ENCODE measurements at regions not wholly inside any gene's neighbourhood (a gene's known extent, or its start where the extent isn't known, plus 50 kb on each side); places are given as distances from the start of the nearest gene placed in this dataset.
A peak's percentile ranks its signal among the peaks of the same experiment; 100 is the strongest.

- CTCF ChIA-PET = interaction anchor here (0.9 kb wide), 1 partner anchor 75 kb away, joined by 3 read pairs; no protein-coding TSS in a partner anchor
- POLR2A ChIA-PET = no interaction called here
Measured at GRCh38 chr2:184527058-184527457, 71.3 kb upstream of the ZNF804A start.

GRCh38 chr2:184528119-184528518, 70.2 kb upstream of the ZNF804A start:
- CTCF ChIA-PET = no interaction called here
- no peaks in the 10 kb centered on the region for H3F3A ChIP-seq (replicated peaks; ENCODE audit: insufficient read depth)
- H3K9me2 ChIP-seq = no peaks in the 10 kb centered on the region
- DNase-seq = no peak
- no peaks in the 10 kb centered on the region for H3K36me3 ChIP-seq (replicated peaks in 1 of 2; ENCODE audit: control insufficient read depth in 1 of 2, insufficient read depth in 2 of 2, low read length in 1 of 2)
- POLR2A ChIA-PET = no interaction called here
- no peak overlapping the region for H3K4me3 ChIP-seq (ENCODE audit: low read depth in 2 of 2, low read length in 1 of 2)
- H3K27ac ChIP-seq (ENCODE audit: low read depth in 2 of 2, low read length in 1 of 2) = no peak overlapping the region
- no peak overlapping the region for H2AFZ ChIP-seq (ENCODE audit: low read depth)
- no peaks in the 10 kb centered on the region for H3K9me3 ChIP-seq
- TF ChIP-seq TEAD4 (IDR thresholded peaks at IDR 0.05; ENCODE audit: borderline replicate concordance, insufficient read depth) = no peak
- TF ChIP-seq USF2 (IDR thresholded peaks at IDR 0.05; ENCODE audit: borderline replicate concordance, low read depth, low read length) = no peak
- no peak for TF ChIP-seq TAF1 (IDR thresholded peaks at IDR 0.05; ENCODE audit: borderline replicate concordance, low read depth, low read length)
- no peak for TF ChIP-seq EZH2phosphoT487 (IDR thresholded peaks at IDR 0.05; ENCODE audit: borderline replicate concordance, low read depth)
- no peak for TF ChIP-seq RXRA (IDR thresholded peaks at IDR 0.05; ENCODE audit: borderline replicate concordance, low read depth)
- no peak for TF ChIP-seq POLR2AphosphoS5 (IDR thresholded peaks at IDR 0.05; ENCODE audit: low read depth, low read length)
- no peak for TF ChIP-seq NRF1 (IDR thresholded peaks at IDR 0.05; ENCODE audit: low read depth, low read length)
- no peak for TF ChIP-seq NFIC (IDR thresholded peaks at IDR 0.05; ENCODE audit: borderline replicate concordance)
- TF ChIP-seq RAD21 (IDR thresholded peaks at IDR 0.05; ENCODE audit: low read length) = no peak
- TF ChIP-seq YY1 (IDR thresholded peaks at IDR 0.05; ENCODE audit: low read depth) = no peak
- TF ChIP-seq MXI1 (IDR thresholded peaks at IDR 0.05; ENCODE audit: low read depth, low read length) = no peak
- H3K9ac ChIP-seq = no peak overlapping the region
- no peaks in the 10 kb centered on the region for H4K20me1 ChIP-seq (ENCODE audit: insufficient read depth)
- H3K79me2 ChIP-seq (ENCODE audit: insufficient read depth) = no peaks in the 10 kb centered on the region
- H3K27me3 ChIP-seq (ENCODE audit: insufficient read depth) = no peaks in the 10 kb centered on the region
- no peak overlapping the region for H3K4me2 ChIP-seq
- no peaks in the 10 kb centered on the region for H3K4me1 ChIP-seq (ENCODE audit: control insufficient read depth in 1 of 2, insufficient read depth in 2 of 2, low read depth in 1 of 2, low read length in 1 of 2)
- WGBS (ENCODE audit: low lambda C conversion rate) = 0% methylated on average over 2 of the region's 2 CpGs

More at GRCh38 chr2:184527058-184527457, 71.3 kb upstream of the ZNF804A start:
- Histone ChIP-seq H2AFZ (ENCODE audit: low read depth) (no peak overlapping the region), H3F3A (replicated peaks; ENCODE audit: insufficient read depth) (no peaks in the 10 kb centered on the region), H3K4me3 (ENCODE audit: low read depth in 2 of 2, low read length in 1 of 2) (no peak overlapping the region), H3K36me3 (replicated peaks in 1 of 2; ENCODE audit: control insufficient read depth in 1 of 2, insufficient read depth in 2 of 2, low read length in 1 of 2) (no peaks in the 10 kb centered on the region), H3K4me1 (ENCODE audit: control insufficient read depth in 1 of 2, insufficient read depth in 2 of 2, low read depth in 1 of 2, low read length in 1 of 2) (no peaks in the 10 kb centered on the region), H3K27ac (ENCODE audit: low read depth in 2 of 2, low read length in 1 of 2) (no peak overlapping the region), H3K9me2 (no peaks in the 10 kb centered on the region), H3K9ac (no peak overlapping the region), H3K27me3 (ENCODE audit: insufficient read depth) (no peaks in the 10 kb centered on the region), H3K79me2 (ENCODE audit: insufficient read depth) (no peaks in the 10 kb centered on the region), H3K4me2 (no peak overlapping the region), H3K9me3 (no peaks in the 10 kb centered on the region), H4K20me1 (ENCODE audit: insufficient read depth) (no peaks in the 10 kb centered on the region)
- no peak for DNase-seq
- no peak for TF ChIP-seq FOXJ3 (CRISPR knock-in tag; IDR thresholded peaks at IDR 0.05)
- peak; percentile 16; the same call in 1 of the 2 replicates for TF ChIP-seq CTCF (IDR thresholded peaks at IDR 0.05)

Data from SK-N-SH (cell line).